ENCODE measurements at regions not wholly inside any gene's neighbourhood (a gene's known extent, or its start where the extent isn't known, plus 50 kb on each side); places are given as distances from the start of the nearest gene placed in this dataset.

GRCh38 chr4:42277291-42277690 is 120.0 kb upstream of the SHISA3 start:
- TF ChIP-seq, protein P1, sequence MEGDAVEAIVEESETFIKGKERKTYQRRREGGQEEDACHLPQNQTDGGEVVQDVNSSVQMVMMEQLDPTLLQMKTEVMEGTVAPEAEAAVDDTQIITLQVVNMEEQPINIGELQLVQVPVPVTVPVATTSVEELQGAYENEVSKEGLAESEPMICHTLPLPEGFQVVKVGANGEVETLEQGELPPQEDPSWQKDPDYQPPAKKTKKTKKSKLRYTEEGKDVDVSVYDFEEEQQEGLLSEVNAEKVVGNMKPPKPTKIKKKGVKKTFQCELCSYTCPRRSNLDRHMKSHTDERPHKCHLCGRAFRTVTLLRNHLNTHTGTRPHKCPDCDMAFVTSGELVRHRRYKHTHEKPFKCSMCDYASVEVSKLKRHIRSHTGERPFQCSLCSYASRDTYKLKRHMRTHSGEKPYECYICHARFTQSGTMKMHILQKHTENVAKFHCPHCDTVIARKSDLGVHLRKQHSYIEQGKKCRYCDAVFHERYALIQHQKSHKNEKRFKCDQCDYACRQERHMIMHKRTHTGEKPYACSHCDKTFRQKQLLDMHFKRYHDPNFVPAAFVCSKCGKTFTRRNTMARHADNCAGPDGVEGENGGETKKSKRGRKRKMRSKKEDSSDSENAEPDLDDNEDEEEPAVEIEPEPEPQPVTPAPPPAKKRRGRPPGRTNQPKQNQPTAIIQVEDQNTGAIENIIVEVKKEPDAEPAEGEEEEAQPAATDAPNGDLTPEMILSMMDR (IDR thresholded peaks at IDR 0.05) = no peak
- TF ChIP-seq POLR2A (IDR thresholded peaks at IDR 0.05) = no peak

All from esophagus squamous epithelium (tissue), 4 donors.